ENCODE measurements at regions not wholly inside any gene's neighbourhood (a gene's known extent, or its start where the extent isn't known, plus 50 kb on each side); places are given as distances from the start of the nearest gene placed in this dataset.

- TF ChIP-seq POLR2A (IDR thresholded peaks at IDR 0.05; ENCODE audit: low read length) = no peak
- TF ChIP-seq GATA1 (IDR thresholded peaks at IDR 0.05; ENCODE audit: low read depth, low read length) = no peak
These were observed 353.8 kb upstream of the DLGAP1 start for GRCh38 chr18:4808891-4809290.

All from erythroblast (primary cell).